Calu3 (cell line): ENCODE measurements at regions not wholly inside any gene's neighbourhood (a gene's known extent, or its start where the extent isn't known, plus 50 kb on each side); places are given as distances from the start of the nearest gene placed in this dataset.

Experiments
- BruUV-seq: library from RNA; stranded (reverse); fragments of 400-500 nt; replicated peaks from 2 replicates; lab custom pipeline; 2021; lab: Mats Ljungman, UMichigan
- CTCF ChIA-PET: fragments of 300-600 bp; sonication (Branson Sonifier 250); formaldehyde crosslinking; loops from one replicate; lab custom pipeline; 2022; ENCODE audit warnings: antibody characterized with exemption; lab: Charles Lee
- DNase-seq: peaks from one replicate; pipeline ENCODE4 v3.0.0; 2022
- H3K27ac Mint-ChIP-seq: one replicate; pipeline ENCODE4 v1.8.0; 2022; ENCODE audit warnings: mixed read lengths; ENCODE audit not compliant: unreplicated experiment
- H3K27me3 Mint-ChIP-seq: one replicate; pipeline ENCODE4 v1.8.0; 2022; ENCODE audit warnings: mixed read lengths; ENCODE audit not compliant: unreplicated experiment
- H3K36me3 Mint-ChIP-seq: one replicate; pipeline ENCODE4 v1.8.0; 2022; ENCODE audit warnings: mild to moderate bottlenecking, moderate library complexity, mixed read lengths; ENCODE audit not compliant: insufficient read depth, unreplicated experiment
- H3K4me1 Mint-ChIP-seq: one replicate; pipeline ENCODE4 v1.8.0; 2022; ENCODE audit warnings: mild to moderate bottlenecking, low read depth, mixed read lengths; ENCODE audit not compliant: unreplicated experiment
- H3K4me3 Mint-ChIP-seq: one replicate; pipeline ENCODE4 v1.8.0; 2022; ENCODE audit warnings: mild to moderate bottlenecking, low read depth, moderate library complexity, mixed read lengths; ENCODE audit not compliant: unreplicated experiment
- H3K9me3 Mint-ChIP-seq: one replicate; pipeline ENCODE4 v1.8.0; 2022; ENCODE audit warnings: low read depth, mixed read lengths; ENCODE audit not compliant: unreplicated experiment
- CTCF ChIP-seq: fragments of 200-600 bp; IDR thresholded peaks from one replicate; pipeline ENCODE4 v1.8.0; 2022; ENCODE audit warnings: antibody characterized with exemption; ENCODE audit not compliant: unreplicated experiment
- intact Hi-C: fragments of 100-400 bp; cut with micrococcal nuclease; formaldehyde crosslinking; loops from one replicate; pipeline ENCODE4 v1.10.0; 2022; ENCODE audit not compliant: unreplicated experiment

GRCh38 chr22:47370448-47371262 lies 608.2 kb downstream of the TBC1D22A start:
- H3K27me3 Mint-ChIP-seq, result peaks cover 85% of the 10 kb centered on the region
- no peak overlapping the region for H3K27ac Mint-ChIP-seq
- peaks cover 3% of the 10 kb centered on the region for H3K9me3 Mint-ChIP-seq
- no peak for TF ChIP-seq CTCF
- intact Hi-C loops, result no loop called here
- no peak for DNase-seq
- no peak overlapping the region for H3K4me3 Mint-ChIP-seq
- H3K36me3 Mint-ChIP-seq, result no peaks in the 10 kb centered on the region
- CTCF ChIA-PET, result no interaction called here
- H3K4me1 Mint-ChIP-seq, result peaks cover 8% of the 10 kb centered on the region
- BruUV-seq, result no TSS peak

- H3K9me3 Mint-ChIP-seq, result peaks cover 3% of the 10 kb centered on the region
- peaks cover 80% of the 10 kb centered on the region for H3K27me3 Mint-ChIP-seq
- no peak for DNase-seq
- H3K36me3 Mint-ChIP-seq, result no peaks in the 10 kb centered on the region
- intact Hi-C loops, result no loop called here
- no TSS peak for BruUV-seq
- no peak overlapping the region for H3K27ac Mint-ChIP-seq
- TF ChIP-seq CTCF, result no peak
- CTCF ChIA-PET, result no interaction called here
- H3K4me3 Mint-ChIP-seq, result no peak overlapping the region
- peaks cover 8% of the 10 kb centered on the region for H3K4me1 Mint-ChIP-seq
Observed at GRCh38 chr22:47369431-47370015, 607.1 kb downstream of the TBC1D22A start.

DNA sequence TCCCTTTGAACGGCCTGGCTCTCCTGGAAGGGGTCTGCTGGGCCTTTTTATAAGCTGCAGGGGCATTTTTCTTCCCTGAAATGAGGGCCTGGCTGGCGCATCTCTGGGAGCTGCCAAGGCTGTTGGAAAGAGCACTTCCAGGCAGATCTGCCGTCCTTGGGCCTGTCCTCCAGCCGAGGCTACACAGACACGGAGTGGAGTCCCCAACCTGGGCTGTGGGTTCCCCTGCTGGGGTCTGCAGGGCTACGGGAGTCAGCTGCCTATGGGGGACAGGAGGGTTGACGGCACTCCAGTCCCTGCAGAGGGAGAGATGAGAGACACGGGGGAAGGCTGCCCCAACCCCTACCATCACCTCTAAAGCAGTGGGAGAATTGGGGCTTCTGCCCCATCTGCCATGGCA lies 606.6 kb downstream of the TBC1D22A start:
- intact Hi-C loops, result no loop called here
- Mint-ChIP-seq H3K27me3 (peaks cover 75% of the 10 kb centered on the region), H3K36me3 (no peaks in the 10 kb centered on the region), H3K4me1 (peaks cover 8% of the 10 kb centered on the region), H3K9me3 (peaks cover 3% of the 10 kb centered on the region), H3K4me3 (no peak overlapping the region), H3K27ac (no peak overlapping the region)
- CTCF ChIA-PET, result no interaction called here
- DNase-seq, result no peak
- BruUV-seq, result no TSS peak
- TF ChIP-seq CTCF, result no peak

DNA sequence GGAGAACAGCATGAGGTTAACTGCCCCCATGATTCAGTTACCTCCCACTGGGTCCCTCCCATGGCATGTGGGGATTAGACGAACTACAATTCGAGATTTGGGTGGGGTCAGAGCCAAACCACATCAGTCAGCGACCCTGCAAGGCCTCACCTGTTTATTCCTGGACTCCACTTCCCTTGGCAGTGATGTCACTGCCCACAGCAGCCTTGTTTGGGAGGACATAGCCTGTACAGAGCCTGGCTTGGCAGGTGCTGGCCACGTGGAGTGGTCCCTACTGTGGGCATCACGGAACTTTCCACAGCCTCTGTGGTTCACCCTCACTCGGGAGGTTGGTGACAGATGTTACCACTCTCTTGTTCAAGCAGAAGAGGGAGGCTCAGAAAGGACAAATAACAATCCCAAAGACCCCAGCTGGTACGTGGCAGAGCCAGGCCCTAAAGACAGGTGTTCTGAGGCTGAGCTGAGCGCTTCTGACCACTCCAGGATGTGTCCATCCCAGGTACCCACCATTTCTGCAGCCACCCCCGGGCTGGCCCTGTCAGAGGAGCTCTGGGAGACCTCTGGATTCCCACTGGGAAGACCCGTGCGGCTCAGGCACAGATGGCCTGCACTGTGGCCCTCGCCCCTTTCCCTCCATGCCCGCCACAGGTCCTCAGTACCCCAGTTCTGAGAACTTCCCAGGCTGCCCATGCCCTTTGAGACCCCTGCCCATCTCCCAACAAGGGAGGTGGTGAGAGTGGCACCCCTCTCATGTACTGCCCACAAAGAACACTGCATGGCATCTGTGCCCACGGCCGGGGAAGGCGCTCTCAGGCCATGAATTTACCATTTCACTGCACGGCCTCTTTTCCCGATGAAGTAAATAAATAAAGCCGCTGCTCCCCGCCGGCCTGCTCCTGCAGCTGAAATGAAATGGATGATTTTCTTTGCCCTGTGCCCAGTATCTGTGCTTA lies 605.8 kb downstream of the TBC1D22A start:
- H3K4me1 Mint-ChIP-seq, result peaks cover 3% of the 10 kb centered on the region
- no peak for TF ChIP-seq CTCF
- BruUV-seq, result no TSS peak
- no peak overlapping the region for H3K4me3 Mint-ChIP-seq
- intact Hi-C loops, result no loop called here
- H3K36me3 Mint-ChIP-seq, result no peaks in the 10 kb centered on the region
- CTCF ChIA-PET, result no interaction called here
- no peak overlapping the region for H3K27ac Mint-ChIP-seq
- DNase-seq, result no peak
- H3K9me3 Mint-ChIP-seq, result peaks cover 3% of the 10 kb centered on the region
- H3K27me3 Mint-ChIP-seq, result peaks cover 67% of the 10 kb centered on the region
